H9 (cell line): ENCODE measurements at regions not wholly inside any gene's neighbourhood (a gene's known extent, or its start where the extent isn't known, plus 50 kb on each side); places are given as distances from the start of the nearest gene placed in this dataset.

Experiments used
- DNase-seq: peaks from one replicate; pipeline ENCODE4 v3.0.0-alpha.2; 2017
- H2AFZ ChIP-seq: one replicate; pipeline ENCODE4 v1.6.1; 2013; ENCODE audit warnings: mild to moderate bottlenecking, low read length, control low read depth, moderate library complexity
- H2AK5ac ChIP-seq: 2 replicates; pipeline ENCODE4 v1.6.1; 2013; ENCODE audit warnings: low read length, control low read depth, mixed read lengths; ENCODE audit not compliant: insufficient read length
- H2BK120ac ChIP-seq: one replicate; pipeline ENCODE4 v1.6.1; 2013; ENCODE audit warnings: low read depth, mild to moderate bottlenecking, low read length, control low read depth, inconsistent platforms; ENCODE audit not compliant: poor library complexity, severe bottlenecking
- H2BK12ac ChIP-seq: 2 replicates; pipeline ENCODE4 v1.6.1; 2013; ENCODE audit warnings: low read length, control low read depth, mixed read lengths, low read depth; ENCODE audit not compliant: insufficient read length
- H2BK15ac ChIP-seq: 2 replicates; pipeline ENCODE4 v1.6.1; 2013; ENCODE audit warnings: low read depth, low read length, control low read depth
- H2BK20ac ChIP-seq: one replicate; pipeline ENCODE4 v1.6.1; 2013; ENCODE audit warnings: low read depth, mild to moderate bottlenecking, low read length, control low read depth, inconsistent platforms; ENCODE audit not compliant: poor library complexity, severe bottlenecking
- H2BK5ac ChIP-seq: 2 replicates; pipeline ENCODE4 v1.6.1; 2013; ENCODE audit warnings: low read length, control low read depth, mixed read lengths; ENCODE audit not compliant: insufficient read length
- H3K14ac ChIP-seq: 2 replicates; pipeline ENCODE4 v1.6.1; 2013; ENCODE audit warnings: low read length, control low read depth; ENCODE audit not compliant: insufficient read depth
- H3K18ac ChIP-seq: 2 replicates; pipeline ENCODE4 v1.6.1; 2013; ENCODE audit warnings: low read depth, mild to moderate bottlenecking, mixed read lengths, low read length, control low read depth; ENCODE audit not compliant: insufficient read length
- H3K23ac ChIP-seq: 2 replicates; pipeline ENCODE4 v1.6.1; 2013; ENCODE audit warnings: low read length, control low read depth, mixed read lengths, low read depth; ENCODE audit not compliant: insufficient read length
- H3K23me2 ChIP-seq: 2 replicates; pipeline ENCODE4 v1.6.1; 2013; ENCODE audit warnings: low read depth, mild to moderate bottlenecking, mixed read lengths, low read length, control low read depth; ENCODE audit not compliant: insufficient read length, poor library complexity, severe bottlenecking
- H3K27ac ChIP-seq: 2 replicates; pipeline ENCODE4 v1.5.1; 2013; ENCODE audit warnings: low read length, control low read depth, mixed read lengths, low read depth; ENCODE audit not compliant: insufficient read length
- H3K27me3 ChIP-seq: 2 replicates; pipeline ENCODE4 v1.6.1; 2013; ENCODE audit warnings: low read length, control low read depth, inconsistent platforms; ENCODE audit not compliant: insufficient read depth
- H3K4ac ChIP-seq: 2 replicates; pipeline ENCODE4 v1.6.1; 2013; ENCODE audit warnings: low read depth, mild to moderate bottlenecking, control low read depth, inconsistent platforms, low read length, moderate library complexity
- H3K4me1 ChIP-seq: 2 replicates; pipeline ENCODE4 v1.6.1; 2013; ENCODE audit warnings: low read length, control low read depth, inconsistent platforms; ENCODE audit not compliant: insufficient read depth
- H3K4me2 ChIP-seq: 2 replicates; pipeline ENCODE4 v1.6.1; 2013; ENCODE audit warnings: low read length, control low read depth, mixed read lengths; ENCODE audit not compliant: insufficient read length, insufficient read depth
- H3K56ac ChIP-seq: 2 replicates; pipeline ENCODE4 v1.6.1; 2013; ENCODE audit warnings: low read depth, mild to moderate bottlenecking, mixed read lengths, low read length, control low read depth; ENCODE audit not compliant: insufficient read length
- H3K79me1 ChIP-seq: 2 replicates; pipeline ENCODE4 v1.6.1; 2013; ENCODE audit warnings: low read depth, mild to moderate bottlenecking, moderate library complexity, low read length, control low read depth, inconsistent platforms; ENCODE audit not compliant: insufficient read depth, poor library complexity, severe bottlenecking
- H3K79me2 ChIP-seq: 2 replicates; pipeline ENCODE4 v1.6.1; 2013; ENCODE audit warnings: low read length, control low read depth, inconsistent platforms; ENCODE audit not compliant: insufficient read depth
- H3K9ac ChIP-seq: 2 replicates; pipeline ENCODE4 v1.6.1; 2013; ENCODE audit warnings: low read length, control low read depth, mixed read lengths; ENCODE audit not compliant: insufficient read length; ENCODE audit errors: extremely low read depth
- H3K9me3 ChIP-seq: one replicate; pipeline ENCODE4 v1.6.1; 2013; ENCODE audit warnings: low read depth, low read length, inconsistent platforms; ENCODE audit not compliant: control insufficient read depth
- H3T11ph ChIP-seq: one replicate; pipeline ENCODE4 v1.6.1; 2013; ENCODE audit warnings: mild to moderate bottlenecking, low read length, control low read depth, inconsistent platforms
- H4K20me1 ChIP-seq: one replicate; pipeline ENCODE4 v1.6.1; 2013; ENCODE audit not compliant: control insufficient read depth, insufficient read length, insufficient read depth
- H4K5ac ChIP-seq: 2 replicates; pipeline ENCODE4 v1.6.1; 2013; ENCODE audit warnings: low read depth, mild to moderate bottlenecking, mixed read lengths, low read length, control low read depth; ENCODE audit not compliant: insufficient read length
- H4K8ac ChIP-seq: replicated peaks from 2 replicates; pipeline ENCODE4 v1.6.1; 2013; ENCODE audit warnings: low read length, control low read depth, mixed read lengths, low read depth; ENCODE audit not compliant: insufficient read length
- H4K91ac ChIP-seq: 2 replicates; pipeline ENCODE4 v1.6.1; 2013; ENCODE audit warnings: low read depth, mild to moderate bottlenecking, moderate library complexity, mixed read lengths, low read length, control low read depth; ENCODE audit not compliant: insufficient read length
- H3K27ac Mint-ChIP-seq, 3 experiments: 2 replicates in 2 of 3; 3 replicates in 1 of 3; pipeline ENCODE4 v1.8.0; 2020 to 2021; ENCODE audit warnings: mixed read lengths in 3 of 3, mild to moderate bottlenecking in 1 of 3, moderate library complexity in 1 of 3
- H3K27me3 Mint-ChIP-seq: 2 replicates; pipeline ENCODE4 v1.8.0; 2021; ENCODE audit warnings: low read depth, mild to moderate bottlenecking, moderate library complexity, mixed read lengths
- H3K36me3 Mint-ChIP-seq, 3 experiments: 2 replicates in 2 of 3; 3 replicates in 1 of 3; pipeline ENCODE4 v1.8.0; 2020 to 2021; ENCODE audit warnings: low read depth in 3 of 3, mixed read lengths in 3 of 3; ENCODE audit not compliant: insufficient read depth in 1 of 3
- H3K4me1 Mint-ChIP-seq, 2 experiments: 2 replicates each; pipeline ENCODE4 v1.8.0; 2020; ENCODE audit warnings: mixed read lengths in 2 of 2
- H3K4me3 Mint-ChIP-seq, 2 experiments: 2 replicates in 1 of 2; 3 replicates in 1 of 2; pipeline ENCODE4 v1.8.0; 2020 to 2021; ENCODE audit warnings: mild to moderate bottlenecking in 2 of 2, mixed read lengths in 2 of 2, moderate library complexity in 1 of 2
- H3K9me3 Mint-ChIP-seq, 2 experiments: 2 replicates in 1 of 2; 3 replicates in 1 of 2; pipeline ENCODE4 v1.8.0; 2020; ENCODE audit warnings: mild to moderate bottlenecking in 2 of 2, mixed read lengths in 2 of 2, moderate library complexity in 1 of 2
- WGBS: extraction: QIAGEN DNeasy Blood & Tissue Kit; methylation state at CpG from one replicate; pipeline ENCODE4 v1.1.7; 2013; ENCODE audit warnings: missing lambda C conversion rate, low lambda C conversion rate, mixed read lengths; ENCODE audit not compliant: insufficient read length; ENCODE audit errors: extremely low coverage; 5-methylcytosine and 5-hydroxymethylcytosine counted together
- TF ChIP-seq, protein P1 (sequence below): fragments of 200-600 bp; sonication (generic); conservative IDR thresholded peaks from 3 replicates; pipeline ENCODE4 v1.8.0; 2021; ENCODE audit warnings: antibody characterized with exemption, mild to moderate bottlenecking

DNA sequence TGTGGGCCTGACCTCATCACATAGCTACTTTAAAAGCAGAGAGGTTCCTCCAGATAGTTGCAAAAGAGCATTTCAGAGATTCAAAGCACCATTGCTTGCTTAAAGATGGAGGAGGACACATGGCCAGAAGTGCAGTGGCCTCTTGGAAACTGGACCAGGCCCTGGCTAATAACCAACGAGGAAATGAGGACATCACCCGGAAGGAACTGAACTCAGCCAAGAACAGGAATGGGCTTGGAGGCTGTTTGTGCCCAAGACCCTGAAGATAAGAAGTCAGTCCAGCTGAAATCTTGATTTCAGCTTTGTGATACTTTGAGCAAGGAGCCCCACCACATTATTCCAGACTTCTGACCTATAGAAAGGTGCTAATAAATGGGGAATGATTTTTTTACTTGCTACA is 437.0 kb downstream of the PTPRC start:
- no peak overlapping the region for H3K23ac ChIP-seq
- H3K36me3 Mint-ChIP-seq, result no peaks in the 10 kb centered on the region

More for the DNA sequence above, 437.0 kb downstream of the PTPRC start:
- no peaks in the 10 kb centered on the region for H3K9me3 ChIP-seq
- H3K4ac ChIP-seq, result no peak overlapping the region
- no peak overlapping the region for H2BK15ac ChIP-seq
- H2BK12ac ChIP-seq, result no peak overlapping the region
- TF ChIP-seq, protein P1, sequence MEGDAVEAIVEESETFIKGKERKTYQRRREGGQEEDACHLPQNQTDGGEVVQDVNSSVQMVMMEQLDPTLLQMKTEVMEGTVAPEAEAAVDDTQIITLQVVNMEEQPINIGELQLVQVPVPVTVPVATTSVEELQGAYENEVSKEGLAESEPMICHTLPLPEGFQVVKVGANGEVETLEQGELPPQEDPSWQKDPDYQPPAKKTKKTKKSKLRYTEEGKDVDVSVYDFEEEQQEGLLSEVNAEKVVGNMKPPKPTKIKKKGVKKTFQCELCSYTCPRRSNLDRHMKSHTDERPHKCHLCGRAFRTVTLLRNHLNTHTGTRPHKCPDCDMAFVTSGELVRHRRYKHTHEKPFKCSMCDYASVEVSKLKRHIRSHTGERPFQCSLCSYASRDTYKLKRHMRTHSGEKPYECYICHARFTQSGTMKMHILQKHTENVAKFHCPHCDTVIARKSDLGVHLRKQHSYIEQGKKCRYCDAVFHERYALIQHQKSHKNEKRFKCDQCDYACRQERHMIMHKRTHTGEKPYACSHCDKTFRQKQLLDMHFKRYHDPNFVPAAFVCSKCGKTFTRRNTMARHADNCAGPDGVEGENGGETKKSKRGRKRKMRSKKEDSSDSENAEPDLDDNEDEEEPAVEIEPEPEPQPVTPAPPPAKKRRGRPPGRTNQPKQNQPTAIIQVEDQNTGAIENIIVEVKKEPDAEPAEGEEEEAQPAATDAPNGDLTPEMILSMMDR, result no peak
- H3K27ac Mint-ChIP-seq, result peak overlapping the region in 1 of 3 experiments; percentile 62; a peak in 1 of 7 replicates
- H3K18ac ChIP-seq, result no peak overlapping the region
- no CpG with 5 or more reads among the region's 2 CpGs for WGBS
- H3K4me2 ChIP-seq, result no peak overlapping the region
- H3K14ac ChIP-seq, result no peak overlapping the region
- H4K5ac ChIP-seq, result no peak overlapping the region
- H3K4me1 Mint-ChIP-seq, result no peaks in the 10 kb centered on the region
- H3K23me2 ChIP-seq, result no peaks in the 10 kb centered on the region
- no peak for DNase-seq
- H3K56ac ChIP-seq, result no peak overlapping the region
- no peaks in the 10 kb centered on the region for H3K27me3 Mint-ChIP-seq
- H3K79me1 ChIP-seq, result no peaks in the 10 kb centered on the region
- H4K20me1 ChIP-seq, result no peaks in the 10 kb centered on the region
- no peak overlapping the region for H3K4me3 Mint-ChIP-seq
- H2BK5ac ChIP-seq, result no peak overlapping the region
- H3K9me3 Mint-ChIP-seq, result no peaks in the 10 kb centered on the region
- no peak overlapping the region for H3K9ac ChIP-seq
- no peak overlapping the region for H3T11ph ChIP-seq
- H4K91ac ChIP-seq, result no peak overlapping the region
- no peak overlapping the region for H2BK20ac ChIP-seq
- H2BK120ac ChIP-seq, result no peak overlapping the region
- H2AK5ac ChIP-seq, result no peak overlapping the region
- no peak overlapping the region for H2AFZ ChIP-seq
- no peaks in the 10 kb centered on the region for H3K4me1 ChIP-seq
- no peak overlapping the region for H3K27ac ChIP-seq
- no peaks in the 10 kb centered on the region for H3K79me2 ChIP-seq
- H4K8ac ChIP-seq, result no peak overlapping the region
- H3K27me3 ChIP-seq, result no peaks in the 10 kb centered on the region
